Muscle layer of duodenum (tissue), 2 donors: ENCODE measurements at regions not wholly inside any gene's neighbourhood (a gene's known extent, or its start where the extent isn't known, plus 50 kb on each side); places are given as distances from the start of the nearest gene placed in this dataset.

Experiments used
- H3K27ac ChIP-seq: one replicate; pipeline ENCODE4 v1.7.0; 2013; ENCODE audit warnings: mild to moderate bottlenecking, low read length
- H3K27me3 ChIP-seq: one replicate; pipeline ENCODE4 v1.7.0; 2013; ENCODE audit warnings: low read depth, mild to moderate bottlenecking, control low read depth, low read length
- H3K36me3 ChIP-seq, 2 donors: one replicate each; pipeline ENCODE4 v1.7.0; 2013; ENCODE audit warnings: low read length in 2 of 2, control low read depth in 1 of 2, mild to moderate bottlenecking in 1 of 2; ENCODE audit not compliant: insufficient read depth in 2 of 2, control insufficient read depth in 1 of 2
- H3K4me1 ChIP-seq, 2 donors: one replicate each; pipeline ENCODE4 v1.7.0; 2013; ENCODE audit warnings: low read length in 2 of 2, mild to moderate bottlenecking in 2 of 2, control low read depth in 1 of 2, moderate library complexity in 1 of 2; ENCODE audit not compliant: insufficient read depth in 2 of 2, control insufficient read depth in 1 of 2
- H3K4me3 ChIP-seq, 2 donors: one replicate each; pipeline ENCODE4 v1.7.0; 2013; ENCODE audit warnings: low read length in 2 of 2, low read depth in 1 of 2, mild to moderate bottlenecking in 1 of 2
- H3K9me3 ChIP-seq, 2 donors: one replicate each; pipeline ENCODE4 v1.7.0; 2013; ENCODE audit warnings: low read length in 2 of 2, control low read depth in 1 of 2, mild to moderate bottlenecking in 1 of 2; ENCODE audit not compliant: control insufficient read depth in 1 of 2
- donor health status: healthy.

DNA sequence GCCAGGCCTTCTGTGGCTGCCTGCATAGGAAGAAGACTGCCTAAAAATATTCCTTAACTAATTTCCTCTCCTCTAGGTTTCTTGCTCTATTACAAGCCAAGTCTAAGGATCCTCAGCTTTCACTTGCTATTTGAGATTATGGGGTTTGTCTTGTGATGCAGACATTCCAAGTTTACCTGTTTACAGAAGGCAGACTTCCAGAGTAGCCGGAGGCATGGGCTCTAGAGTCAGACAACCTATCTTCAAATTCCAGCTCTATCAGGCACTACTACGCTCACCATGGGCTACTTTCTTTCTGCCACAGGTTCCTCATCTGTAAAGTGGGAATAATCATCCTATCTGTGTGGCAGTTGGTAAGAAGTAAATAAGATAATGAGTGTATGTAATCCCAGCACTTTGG is 95.6 kb upstream of the BCL6 start:
- no peak overlapping the region for H3K27ac ChIP-seq
- no peaks in the 10 kb centered on the region for H3K4me1 ChIP-seq
- H3K9me3 ChIP-seq, result no peaks in the 10 kb centered on the region
- H3K27me3 ChIP-seq, result no peaks in the 10 kb centered on the region
- no peak overlapping the region for H3K4me3 ChIP-seq
- H3K36me3 ChIP-seq, result no peaks in the 10 kb centered on the region

DNA sequence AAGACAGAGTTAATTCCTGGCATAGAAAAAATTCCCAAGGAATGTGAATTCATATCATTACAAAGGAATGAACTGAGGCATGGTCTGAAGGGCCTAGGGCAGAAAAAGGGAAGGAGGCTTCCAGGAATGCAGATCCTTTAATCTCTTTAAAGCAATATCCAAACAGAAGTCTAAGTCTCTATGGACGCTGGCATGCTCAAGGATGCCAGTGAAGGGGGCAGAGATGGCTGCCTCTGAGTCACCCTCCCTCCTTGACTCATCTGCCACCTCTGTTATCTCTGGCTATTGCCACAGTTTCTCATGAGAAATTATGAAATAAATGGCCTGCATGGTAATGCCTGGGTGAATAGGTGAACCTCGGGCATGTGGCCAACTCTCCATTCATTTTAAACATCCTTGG is 96.3 kb upstream of the BCL6 start:
- no peak overlapping the region for H3K27ac ChIP-seq
- H3K4me3 ChIP-seq, result no peak overlapping the region
- no peaks in the 10 kb centered on the region for H3K27me3 ChIP-seq
- no peaks in the 10 kb centered on the region for H3K9me3 ChIP-seq
- H3K4me1 ChIP-seq, result no peaks in the 10 kb centered on the region
- H3K36me3 ChIP-seq, result no peaks in the 10 kb centered on the region

- Histone ChIP-seq H3K27me3 (no peaks in the 10 kb centered on the region), H3K4me1 (no peaks in the 10 kb centered on the region), H3K4me3 (no peak overlapping the region), H3K9me3 (no peaks in the 10 kb centered on the region), H3K36me3 (no peaks in the 10 kb centered on the region), H3K27ac (no peak overlapping the region)
These were observed 98.4 kb upstream of the BCL6 start for GRCh38 chr3:187843654-187844053.

- Histone ChIP-seq H3K9me3 (no peaks in the 10 kb centered on the region), H3K4me3 (no peak overlapping the region), H3K27ac (no peak overlapping the region), H3K36me3 (no peaks in the 10 kb centered on the region), H3K27me3 (no peaks in the 10 kb centered on the region), H3K4me1 (no peaks in the 10 kb centered on the region)
These were observed 99.4 kb upstream of the BCL6 start for GRCh38 chr3:187844708-187845107.

DNA sequence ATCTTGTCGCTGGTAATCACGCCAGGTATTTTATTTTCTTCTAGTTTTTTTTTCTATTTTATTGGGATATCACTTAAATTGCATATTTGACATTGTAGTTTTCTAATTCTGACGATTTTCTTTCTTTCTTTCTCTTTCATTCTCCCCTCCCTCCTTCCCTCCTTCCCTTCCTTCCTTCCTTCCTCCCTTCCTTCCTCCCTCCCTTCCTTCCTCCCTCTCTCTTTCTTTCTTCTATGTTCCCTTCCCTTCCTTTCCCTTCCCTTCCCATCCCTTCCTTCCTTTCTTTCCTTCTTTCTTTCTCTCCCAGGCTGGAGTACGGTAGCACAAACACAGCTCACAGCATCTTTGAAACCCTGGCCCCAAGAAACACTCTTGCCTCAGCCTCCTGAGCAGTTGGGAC is 100.6 kb upstream of the BCL6 start:
- Histone ChIP-seq H3K9me3 (no peaks in the 10 kb centered on the region), H3K27me3 (no peaks in the 10 kb centered on the region), H3K36me3 (no peaks in the 10 kb centered on the region), H3K4me3 (no peak overlapping the region), H3K4me1 (no peaks in the 10 kb centered on the region), H3K27ac (no peak overlapping the region)

- Histone ChIP-seq H3K27ac (no peak overlapping the region), H3K9me3 (no peaks in the 10 kb centered on the region), H3K27me3 (no peaks in the 10 kb centered on the region), H3K36me3 (no peaks in the 10 kb centered on the region), H3K4me1 (no peaks in the 10 kb centered on the region), H3K4me3 (no peak overlapping the region)
These were observed 103.1 kb upstream of the BCL6 start for GRCh38 chr3:187848401-187848800.

GRCh38 chr3:187849016-187849654 is 103.9 kb upstream of the BCL6 start:
- no peaks in the 10 kb centered on the region for H3K4me1 ChIP-seq
- no peaks in the 10 kb centered on the region for H3K9me3 ChIP-seq
- H3K4me3 ChIP-seq, result no peak overlapping the region
- no peaks in the 10 kb centered on the region for H3K27me3 ChIP-seq
- no peak overlapping the region for H3K27ac ChIP-seq
- H3K36me3 ChIP-seq, result no peaks in the 10 kb centered on the region

- Histone ChIP-seq H3K9me3 (no peaks in the 10 kb centered on the region), H3K36me3 (no peaks in the 10 kb centered on the region), H3K27ac (no peak overlapping the region), H3K4me3 (no peak overlapping the region), H3K4me1 (no peaks in the 10 kb centered on the region), H3K27me3 (no peaks in the 10 kb centered on the region)
These were observed 105.1 kb upstream of the BCL6 start for GRCh38 chr3:187850258-187850921.

DNA sequence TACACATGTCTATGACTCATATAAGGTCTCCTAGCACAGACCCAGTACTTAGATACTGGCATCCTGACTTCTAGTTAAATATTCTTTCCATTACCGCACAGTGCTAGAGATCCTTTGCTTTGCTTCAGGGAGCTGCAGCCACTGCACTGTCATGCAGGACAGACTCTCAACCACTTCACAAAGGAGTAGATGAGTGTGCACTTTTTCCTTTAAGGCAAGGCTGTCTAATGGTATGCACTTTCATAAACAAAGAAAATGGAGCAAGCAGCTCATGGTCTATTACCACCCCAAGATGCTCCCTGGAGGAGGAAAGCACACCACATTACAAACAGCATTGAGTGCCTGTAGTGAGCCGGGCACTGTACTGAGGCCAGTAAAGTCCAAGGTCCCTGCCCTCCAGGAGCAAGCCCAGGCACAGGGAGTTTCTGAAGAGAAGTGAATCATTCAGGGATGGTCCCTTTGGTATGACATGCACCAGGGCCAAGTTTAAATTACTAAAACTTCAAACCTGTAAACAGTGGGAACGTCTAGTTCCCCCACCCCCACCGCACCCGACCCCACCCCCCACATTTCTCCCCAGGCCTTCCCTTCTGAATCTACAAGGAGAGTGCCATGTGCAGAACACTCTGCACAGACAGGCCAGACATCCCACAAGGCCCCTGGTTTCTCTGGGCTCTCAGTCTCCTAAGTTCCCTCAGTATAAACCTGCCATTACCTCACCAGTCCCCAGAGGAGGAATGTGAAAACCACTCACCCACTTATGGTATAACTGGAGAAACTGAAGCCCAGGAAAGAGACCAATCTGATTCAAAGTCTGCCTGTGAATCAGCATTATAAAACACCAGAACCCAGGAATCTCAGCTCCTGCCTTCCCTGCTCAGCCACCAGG is 107.8 kb upstream of the BCL6 start:
- H3K4me3 ChIP-seq, result no peak overlapping the region
- no peak overlapping the region for H3K27ac ChIP-seq
- H3K9me3 ChIP-seq, result no peaks in the 10 kb centered on the region
- no peaks in the 10 kb centered on the region for H3K27me3 ChIP-seq
- H3K4me1 ChIP-seq, result no peaks in the 10 kb centered on the region
- no peaks in the 10 kb centered on the region for H3K36me3 ChIP-seq

GRCh38 chr3:187855131-187855530 is 109.9 kb upstream of the BCL6 start:
- H3K9me3 ChIP-seq, result no peaks in the 10 kb centered on the region
- H3K4me3 ChIP-seq, result no peak overlapping the region
- no peaks in the 10 kb centered on the region for H3K27me3 ChIP-seq
- H3K36me3 ChIP-seq, result no peaks in the 10 kb centered on the region
- no peaks in the 10 kb centered on the region for H3K4me1 ChIP-seq
- no peak overlapping the region for H3K27ac ChIP-seq

DNA sequence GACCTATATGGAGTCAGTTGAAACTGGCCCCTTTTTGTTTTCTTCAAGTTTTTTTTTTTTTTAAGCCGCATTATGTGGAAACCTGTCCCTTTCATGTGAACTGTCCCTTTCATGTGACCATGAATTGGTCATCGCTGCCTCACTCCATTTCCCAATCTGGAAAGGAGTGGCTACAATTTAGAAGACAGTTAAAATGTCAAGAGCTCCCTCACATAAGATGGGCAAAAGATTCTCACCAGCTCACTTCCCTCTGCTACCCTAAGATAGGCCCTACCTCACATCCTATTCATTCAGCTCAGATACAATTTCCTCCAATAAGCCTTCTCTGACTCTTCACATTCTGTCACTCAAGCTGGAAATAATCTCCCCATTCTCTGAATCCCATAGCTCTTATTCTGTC is 111.3 kb upstream of the BCL6 start:
- H3K27ac ChIP-seq, result no peak overlapping the region

More for the DNA sequence above, 111.3 kb upstream of the BCL6 start:
- H3K27me3 ChIP-seq, result no peaks in the 10 kb centered on the region
- H3K36me3 ChIP-seq, result no peaks in the 10 kb centered on the region
- H3K4me3 ChIP-seq, result no peak overlapping the region
- H3K4me1 ChIP-seq, result no peaks in the 10 kb centered on the region
- H3K9me3 ChIP-seq, result no peaks in the 10 kb centered on the region
